Kidney (tissue), 13 donors: ENCODE measurements at regions not wholly inside any gene's neighbourhood (a gene's known extent, or its start where the extent isn't known, plus 50 kb on each side); places are given as distances from the start of the nearest gene placed in this dataset.

Source experiments
- DNase-seq, 5 donors: peaks; one replicate each; pipeline ENCODE4 v3.0.0-alpha.2; 2013 to 2020
- FAIRE-seq: peaks from 2 replicates; lab custom pipeline; 2012; peaks lifted over from hg19 to GRCh38; lab: Jason Lieb, UNC
- H3K27ac ChIP-seq, 2 donors: one replicate each; pipeline ENCODE4 v1.7.0; 2013; ENCODE audit warnings: low read depth in 2 of 2, low read length in 2 of 2, inconsistent platforms in 1 of 2
- H3K27me3 ChIP-seq: one replicate; pipeline ENCODE4 v1.7.1; 2013; ENCODE audit warnings: low read length, inconsistent platforms; ENCODE audit not compliant: control insufficient read depth, insufficient read depth
- H3K36me3 ChIP-seq, 3 donors: one replicate each; pipeline versions ENCODE4 v1.7.0 to v1.7.1; 2013; ENCODE audit warnings: low read length in 3 of 3, control low read depth in 1 of 3, inconsistent platforms in 1 of 3; ENCODE audit not compliant: insufficient read depth in 3 of 3, control insufficient read depth in 2 of 3
- H3K4me1 ChIP-seq, 3 donors: one replicate each; pipeline versions ENCODE4 v1.7.0 to v1.7.1; 2013; ENCODE audit warnings: low read length in 3 of 3, inconsistent platforms in 1 of 3, low read depth in 1 of 3; ENCODE audit not compliant: control insufficient read depth in 2 of 3, insufficient read depth in 2 of 3
- H3K4me3 ChIP-seq, 3 donors: one replicate each; pipeline versions ENCODE4 v1.7.0 to v1.8.1; 2013; ENCODE audit warnings: low read length in 3 of 3, control low read depth in 1 of 3, inconsistent platforms in 1 of 3
- H3K9ac ChIP-seq, 3 donors: one replicate each; pipeline versions ENCODE4 v1.7.0 to v1.7.1; 2013; ENCODE audit warnings: low read length in 3 of 3, control low read depth in 1 of 3, inconsistent platforms in 1 of 3
- H3K9me3 ChIP-seq, 3 donors: one replicate each; pipeline versions ENCODE4 v1.7.0 to v1.7.1; 2013; ENCODE audit warnings: low read length in 3 of 3, control low read depth in 1 of 3, inconsistent platforms in 1 of 3; ENCODE audit not compliant: control insufficient read depth in 2 of 3, insufficient read depth in 1 of 3
- CTCF ChIP-seq: IDR thresholded peaks from 3 replicates; pipeline ENCODE4 v1.5.1; 2012; ENCODE audit warnings: mild to moderate bottlenecking, moderate library complexity, borderline replicate concordance; ENCODE audit not compliant: insufficient read depth; ENCODE audit errors: extremely low read depth
- intact Hi-C: fragments of 100-400 bp; cut with DNase I; formaldehyde crosslinking; loops from one replicate; pipeline ENCODE4 v1.11.1; 2022
- donor health status: control.
- donor health status: control.
- donor health status: control.
- donor health status: control.
- donor health status: control.
- donor health status: DM: yes; HTN: yes; CAD: no.
- donor health status: Normal renal cell carcinoma (clear cell type).

- no peak for TF ChIP-seq CTCF
- Histone ChIP-seq H3K4me1 (no peaks in the 10 kb centered on the region), H3K36me3 (no peaks in the 10 kb centered on the region), H3K4me3 (no peak overlapping the region), H3K27me3 (no peaks in the 10 kb centered on the region), H3K9me3 (no peaks in the 10 kb centered on the region), H3K9ac (no peak overlapping the region), H3K27ac (no peak overlapping the region)
- intact Hi-C loops = no loop called here
- DNase-seq = no peak
- FAIRE-seq = no peak
Measured at GRCh38 chr2:104078431-104079157, 775.3 kb upstream of the POU3F3 start.

- Histone ChIP-seq H3K9me3 (peaks cover 0 to 2% (median 0%) of the 10 kb centered on the region in 3 donors), H3K36me3 (no peaks in the 10 kb centered on the region), H3K4me3 (no peak overlapping the region), H3K27ac (no peak overlapping the region), H3K9ac (no peak overlapping the region), H3K4me1 (no peaks in the 10 kb centered on the region), H3K27me3 (no peaks in the 10 kb centered on the region)
- FAIRE-seq (no peak), DNase-seq (no peak)
- no peak for TF ChIP-seq CTCF
- intact Hi-C loops = no loop called here
Measured at GRCh38 chr2:104088745-104089144, 765.2 kb upstream of the POU3F3 start.

GRCh38 chr2:104090407-104090806 is 763.5 kb upstream of the POU3F3 start:
- H3K27me3 ChIP-seq = no peaks in the 10 kb centered on the region
- FAIRE-seq (no peak), DNase-seq (no peak)
- peaks cover 0 to 2% (median 0%) of the 10 kb centered on the region in 3 donors for H3K9me3 ChIP-seq
- no peak overlapping the region for H3K4me3 ChIP-seq
- H3K9ac ChIP-seq = no peak overlapping the region
- H3K36me3 ChIP-seq = no peaks in the 10 kb centered on the region
- H3K4me1 ChIP-seq = no peaks in the 10 kb centered on the region
- H3K27ac ChIP-seq = no peak overlapping the region
- intact Hi-C loops = no loop called here
- TF ChIP-seq CTCF = no peak

GRCh38 chr2:104091894-104092293 is 762.0 kb upstream of the POU3F3 start:
- Histone ChIP-seq H3K9me3 (peaks cover 0 to 2% (median 0%) of the 10 kb centered on the region in 3 donors), H3K4me1 (no peaks in the 10 kb centered on the region), H3K27me3 (no peaks in the 10 kb centered on the region), H3K27ac (no peak overlapping the region), H3K36me3 (no peaks in the 10 kb centered on the region), H3K4me3 (no peak overlapping the region), H3K9ac (no peak overlapping the region)
- no peak for DNase-seq
- intact Hi-C loops = no loop called here
- TF ChIP-seq CTCF = no peak
- no peak for FAIRE-seq
